ENCODE measurements at regions not wholly inside any gene's neighbourhood (a gene's known extent, or its start where the extent isn't known, plus 50 kb on each side); places are given as distances from the start of the nearest gene placed in this dataset.

DNA sequence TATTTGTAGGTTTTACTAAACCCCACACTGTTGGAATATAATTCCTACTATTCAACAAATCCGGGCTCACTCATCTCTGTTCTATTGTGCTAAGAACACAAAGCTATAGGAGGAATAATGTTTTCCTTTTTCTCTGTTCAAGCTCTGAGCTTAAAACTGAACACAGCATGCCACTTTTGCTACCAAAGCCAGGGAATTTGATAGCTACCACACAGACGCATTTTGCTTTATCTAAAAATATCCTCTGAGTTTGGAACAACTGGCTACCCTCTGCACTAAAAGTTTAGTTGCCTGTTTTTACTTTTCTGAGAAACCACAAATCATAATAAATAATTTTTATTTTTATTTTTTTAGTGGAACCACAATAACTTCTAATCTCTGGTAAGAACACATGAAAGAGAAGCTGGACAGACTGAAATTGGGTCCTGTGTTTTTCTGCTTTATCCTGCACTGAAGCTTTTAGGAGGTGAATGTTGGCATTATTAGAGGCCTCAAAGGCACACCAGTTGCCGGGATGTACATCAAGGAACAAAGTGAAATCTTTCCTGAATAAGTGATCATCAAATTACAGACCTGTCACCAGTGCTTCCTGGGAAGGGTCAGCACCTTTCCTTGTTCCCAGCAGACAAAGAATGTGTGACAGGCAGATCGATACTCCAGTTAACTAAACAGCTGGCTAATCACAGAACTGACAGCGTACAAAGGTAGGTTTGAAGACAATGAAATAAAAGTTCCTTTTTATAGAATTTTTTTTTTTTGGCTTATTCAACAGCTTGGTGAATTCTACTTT is 523.2 kb upstream of the TENM4 start:
- DNase-seq (ENCODE audit: low read depth) = no peak

DNA sequence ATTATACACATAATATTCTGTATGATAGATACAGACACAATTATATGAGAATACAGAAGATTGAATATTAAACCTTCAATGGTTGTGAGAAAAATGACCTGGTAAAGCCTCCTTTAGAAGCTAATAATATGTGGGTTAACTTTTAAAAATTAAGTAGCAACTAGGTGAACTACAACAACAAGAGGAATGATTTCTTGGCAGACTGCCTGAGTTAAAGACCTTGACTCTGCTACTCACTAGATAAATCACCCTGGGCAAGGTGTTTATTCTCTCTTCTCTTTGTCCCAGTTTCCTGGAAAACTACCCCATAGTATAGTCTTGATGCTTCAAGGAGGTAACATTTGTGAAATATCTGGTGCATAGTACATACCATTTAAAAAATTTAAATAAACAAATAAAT is 519.6 kb upstream of the TENM4 start:
- no peak for DNase-seq (ENCODE audit: low read depth)

DNA sequence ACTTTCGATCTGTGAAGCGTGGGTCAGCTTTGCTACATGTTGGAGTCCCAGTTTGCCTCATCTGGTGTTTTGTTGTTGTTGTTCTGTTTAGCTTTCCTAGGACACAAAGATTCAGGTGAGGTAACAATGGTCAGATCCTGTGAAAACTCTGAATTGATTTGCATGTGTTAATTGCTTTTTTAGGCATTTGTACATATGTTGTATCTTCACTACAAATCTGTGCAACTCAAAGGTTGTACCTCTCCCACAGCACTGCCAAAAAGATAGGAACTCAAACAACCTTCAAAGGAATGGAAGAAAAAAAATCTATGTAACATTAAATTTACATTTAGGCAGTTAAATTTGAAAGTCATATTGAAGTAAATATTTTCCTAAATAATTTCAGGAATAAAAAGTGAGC is 518.5 kb upstream of the TENM4 start:
- DNase-seq (ENCODE audit: low read depth) = no peak

DNA sequence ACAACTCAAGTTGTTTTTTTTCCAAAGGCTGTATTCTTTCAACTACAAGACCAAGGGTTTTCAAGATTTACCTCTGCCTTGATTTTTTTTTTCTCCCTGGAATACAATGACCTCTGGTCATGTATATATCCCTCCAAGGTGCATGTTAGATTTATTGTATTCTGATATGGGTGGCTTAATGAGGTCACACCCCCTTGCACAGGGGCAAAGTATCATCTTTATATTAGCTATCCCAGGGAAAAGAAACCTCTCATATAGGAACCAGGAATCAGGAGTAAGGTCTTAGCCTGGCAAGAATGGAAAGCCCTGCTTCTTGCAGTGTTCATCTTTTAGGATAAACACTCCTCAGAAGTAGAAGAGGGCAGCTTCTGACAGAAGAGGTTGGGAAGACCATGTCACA is 516.9 kb upstream of the TENM4 start:
- DNase-seq (ENCODE audit: low read depth) = no peak

DNA sequence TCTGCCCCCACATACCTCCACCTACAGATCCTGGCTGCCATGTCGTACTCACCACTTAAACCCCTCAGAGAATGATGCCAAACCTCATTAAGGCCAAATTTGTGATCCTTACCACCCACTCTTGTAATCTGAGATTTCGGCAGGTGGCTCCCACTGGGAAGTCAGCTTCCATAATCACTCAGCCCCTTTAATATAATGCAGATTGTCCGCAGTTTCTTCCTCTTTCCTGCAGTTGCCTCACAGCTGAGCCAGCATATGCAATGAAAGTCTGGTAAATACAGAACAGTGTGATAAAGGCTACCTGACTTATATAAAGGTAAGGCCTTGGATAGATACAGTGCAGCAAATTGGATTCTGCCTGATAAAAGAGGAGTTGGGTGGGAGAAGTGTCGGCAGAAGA is 515.2 kb upstream of the TENM4 start:
- no peak for DNase-seq (ENCODE audit: low read depth)

DNA sequence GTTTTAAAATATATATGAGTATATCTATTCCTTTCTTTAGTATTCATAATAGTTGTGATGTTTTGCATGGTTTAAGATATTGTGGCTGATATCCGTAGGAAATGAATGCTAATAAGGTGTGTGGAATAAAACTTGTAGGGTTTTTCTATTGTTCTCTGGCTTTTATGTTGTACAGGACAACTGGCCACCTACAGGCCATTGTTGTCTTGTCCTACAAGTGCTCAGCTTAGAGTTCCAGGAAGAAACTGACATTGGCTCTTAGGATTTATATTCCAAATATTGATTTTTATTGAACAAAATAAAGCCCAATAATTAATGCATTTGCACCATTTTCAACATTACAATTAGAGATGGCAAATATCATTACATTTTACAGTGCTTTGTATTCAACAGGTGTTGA is 512.8 kb upstream of the TENM4 start:
- DNase-seq (ENCODE audit: low read depth) = no peak

DNA sequence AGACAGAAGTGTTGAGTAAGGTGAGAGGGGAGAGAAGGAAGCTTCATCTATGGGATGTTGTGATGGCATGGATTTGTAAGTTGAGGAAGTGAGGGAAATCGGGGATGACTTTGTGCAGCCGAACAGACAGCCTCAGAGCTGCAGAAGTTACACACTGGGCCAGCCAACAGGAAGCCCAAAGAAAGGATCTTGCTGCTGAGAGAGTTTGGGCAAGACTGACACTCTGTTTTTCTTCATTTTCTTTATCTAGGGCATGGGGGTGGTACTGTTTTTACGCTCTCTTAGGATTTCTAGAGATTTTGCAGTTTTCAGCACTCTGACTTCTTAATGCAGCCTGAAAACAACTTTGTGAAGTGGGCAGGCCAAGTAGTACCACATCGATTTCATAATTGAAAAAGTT is 509.9 kb upstream of the TENM4 start:
- DNase-seq (ENCODE audit: low read depth) = no peak

DNA sequence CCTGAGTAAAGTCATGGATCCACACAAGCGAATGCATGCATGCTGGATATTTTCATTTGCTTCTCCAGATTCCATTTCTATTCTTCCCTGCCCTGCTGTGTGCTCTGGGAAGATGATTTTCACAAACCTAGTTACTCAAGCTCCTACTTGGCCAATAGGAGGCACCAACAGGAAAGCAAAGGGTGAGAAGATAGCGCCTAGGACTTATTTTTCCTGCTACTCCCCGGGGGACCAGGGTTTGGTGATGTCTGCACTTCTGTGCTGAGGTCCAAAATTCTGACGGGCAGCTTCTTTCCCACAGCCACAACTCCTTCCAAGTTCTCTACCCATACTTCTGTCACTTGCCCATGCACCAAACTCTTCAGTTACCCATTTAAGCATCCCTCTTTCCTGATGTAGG is 509.3 kb upstream of the TENM4 start:
- no peak for DNase-seq (ENCODE audit: low read depth)

DNA sequence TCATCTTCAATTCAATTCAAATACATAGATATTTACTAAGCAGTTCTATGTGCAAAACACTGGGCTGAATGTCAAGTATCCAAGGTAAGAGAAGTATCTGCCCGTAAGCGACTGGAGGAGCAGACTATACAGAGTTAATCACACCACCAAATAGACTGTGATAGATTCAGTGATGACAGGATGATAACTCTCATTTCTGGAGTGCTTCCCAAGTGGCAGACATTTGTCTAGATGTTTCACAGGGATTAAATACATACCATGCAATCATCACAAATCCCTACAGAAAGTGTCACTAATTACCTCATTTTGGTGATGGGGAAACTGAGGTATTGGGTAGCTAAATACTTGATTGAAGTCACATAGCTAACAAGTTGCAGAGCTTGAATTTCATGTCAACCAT is 508.7 kb upstream of the TENM4 start:
- no peak for DNase-seq (ENCODE audit: low read depth)

DNA sequence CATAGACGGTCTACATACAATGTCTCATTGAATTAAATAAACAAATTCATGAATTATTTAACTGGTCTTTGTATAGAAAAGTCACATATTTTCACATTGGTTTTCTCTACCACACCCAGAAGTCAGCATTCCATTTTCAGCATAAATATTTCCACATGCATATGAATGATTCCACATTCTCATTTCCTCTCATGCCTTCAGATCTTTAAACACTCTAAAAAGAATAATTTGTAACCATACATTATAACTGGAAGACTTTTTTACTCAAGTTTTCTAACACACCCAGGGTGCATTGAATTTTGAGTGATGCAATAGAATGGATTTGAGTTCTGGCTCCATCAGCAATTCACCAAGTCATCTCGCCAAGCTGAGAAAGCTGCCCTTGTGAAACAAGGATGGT is 501.8 kb upstream of the TENM4 start:
- no peak for DNase-seq (ENCODE audit: low read depth)

DNA sequence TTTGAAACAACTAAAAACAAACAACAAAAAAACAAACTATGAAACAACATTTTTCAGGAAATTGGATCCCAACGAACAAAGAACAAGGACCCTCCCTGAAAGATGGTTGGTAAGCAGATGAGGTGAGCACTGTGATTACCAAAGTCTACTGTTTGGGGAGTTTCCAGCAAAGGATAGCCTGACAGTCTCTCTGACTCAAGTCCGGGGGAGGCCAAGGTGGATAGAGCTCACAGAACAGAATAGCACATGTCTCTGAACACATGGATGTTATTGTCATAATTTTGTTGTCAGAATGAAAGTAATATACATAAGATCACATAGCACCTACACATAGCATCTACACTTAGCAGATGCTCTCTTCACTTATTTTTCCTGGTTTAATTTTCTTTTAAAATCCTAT is 501.3 kb upstream of the TENM4 start:
- no peak for DNase-seq (ENCODE audit: low read depth)

DNA sequence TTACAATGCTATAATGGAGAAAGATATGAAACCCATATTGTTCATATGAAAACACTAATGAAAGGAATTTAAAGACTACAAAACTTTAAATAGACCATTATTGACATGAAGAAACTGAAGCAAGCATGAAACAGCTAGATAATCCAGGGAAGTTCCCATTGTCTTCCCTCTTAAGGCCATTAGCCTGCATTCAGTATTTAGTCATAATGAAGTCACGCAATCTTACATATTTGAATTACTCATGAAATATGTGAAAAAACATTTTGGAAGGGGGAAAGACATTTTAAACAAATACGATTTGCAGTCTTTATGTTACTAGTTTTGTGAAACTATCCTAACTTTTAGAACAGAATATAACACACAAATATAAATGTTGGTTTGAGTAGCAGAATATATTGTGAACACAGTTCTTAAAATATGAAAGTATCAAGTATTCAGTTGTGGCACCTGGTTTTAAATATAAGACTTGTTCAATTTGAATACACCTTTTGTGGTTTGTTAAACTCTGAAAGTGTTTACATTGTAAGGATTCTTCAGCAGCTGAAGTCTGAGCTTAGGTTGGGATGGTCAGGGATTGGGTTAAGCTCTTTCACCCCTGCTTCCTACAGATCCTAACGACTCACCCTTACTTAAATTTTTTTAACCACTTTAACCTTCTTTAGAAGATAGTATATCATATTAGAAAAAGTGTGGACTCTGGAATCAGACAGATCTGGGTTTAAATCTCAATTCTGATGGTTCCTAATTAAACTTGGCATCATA is 500.3 kb upstream of the TENM4 start:
- DNase-seq (ENCODE audit: low read depth) = no peak

DNA sequence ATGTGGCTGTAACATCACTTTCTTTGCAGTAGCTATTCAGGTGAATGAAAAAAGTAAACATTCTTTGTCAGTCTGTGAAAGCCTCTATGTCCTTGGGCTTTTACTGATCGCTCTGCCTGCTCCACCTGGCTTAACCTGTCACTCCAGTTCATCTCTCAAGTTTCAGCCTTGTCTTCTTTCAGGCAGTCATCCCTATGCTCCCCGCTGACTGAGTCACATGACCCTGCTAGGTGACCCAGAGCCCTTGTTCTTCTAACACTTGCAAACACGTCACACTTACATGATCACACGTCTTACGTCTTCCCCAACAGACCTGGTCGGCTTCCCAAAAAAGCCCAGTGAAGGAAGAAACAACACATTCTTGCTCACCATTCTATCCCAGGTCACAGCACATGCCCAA is 499.3 kb upstream of the TENM4 start:
- no peak for DNase-seq (ENCODE audit: low read depth)

DNA sequence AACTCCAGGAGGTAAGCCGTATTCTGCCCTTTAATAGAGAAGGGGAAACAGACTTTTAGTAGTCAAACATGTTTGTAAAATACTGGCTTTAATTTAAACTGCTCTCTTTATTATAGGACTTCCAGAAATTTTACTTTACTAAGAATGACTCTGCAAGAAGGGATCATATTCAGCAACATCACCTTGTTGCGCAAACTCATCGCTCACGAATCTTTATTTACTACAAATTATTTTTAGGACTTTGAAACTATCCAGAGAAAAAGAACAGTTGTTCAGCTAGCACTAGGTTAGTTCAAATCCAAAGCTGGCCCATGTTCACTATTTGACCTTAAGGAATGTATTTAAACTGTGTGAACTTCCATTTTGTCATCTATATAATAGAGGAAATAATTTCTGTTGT is 498.3 kb upstream of the TENM4 start:
- DNase-seq (ENCODE audit: low read depth) = no peak

DNA sequence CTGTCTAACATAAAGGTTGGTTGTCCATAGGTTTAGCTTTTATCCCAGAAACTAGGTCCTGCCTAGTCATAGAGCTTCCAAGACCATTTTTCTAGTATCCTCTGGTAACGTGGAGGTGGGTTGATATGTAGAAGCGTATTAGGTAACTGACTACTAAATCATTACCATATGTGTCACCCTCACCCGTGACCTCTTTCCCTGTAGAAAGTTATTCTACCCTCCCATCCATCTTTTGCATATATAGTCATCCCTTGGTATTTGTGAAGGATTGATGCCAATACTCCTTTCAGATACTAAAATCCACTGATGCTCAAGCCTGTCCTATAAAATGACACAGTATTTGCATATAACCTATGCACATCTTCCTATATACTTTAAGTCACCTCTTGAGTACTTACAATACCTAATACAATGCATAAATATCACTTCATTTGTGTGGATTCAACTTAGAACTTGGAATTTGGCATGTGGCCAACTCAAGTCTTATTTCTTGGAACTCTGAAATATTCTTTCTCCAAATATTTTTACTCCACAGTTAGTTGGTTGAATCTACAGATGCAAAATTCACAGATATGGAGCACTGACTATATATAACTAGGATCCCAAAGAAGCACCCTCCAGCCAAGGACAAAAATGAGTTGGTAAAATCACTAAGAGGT is 497.0 kb upstream of the TENM4 start:
- no peak for DNase-seq (ENCODE audit: low read depth)

DNA sequence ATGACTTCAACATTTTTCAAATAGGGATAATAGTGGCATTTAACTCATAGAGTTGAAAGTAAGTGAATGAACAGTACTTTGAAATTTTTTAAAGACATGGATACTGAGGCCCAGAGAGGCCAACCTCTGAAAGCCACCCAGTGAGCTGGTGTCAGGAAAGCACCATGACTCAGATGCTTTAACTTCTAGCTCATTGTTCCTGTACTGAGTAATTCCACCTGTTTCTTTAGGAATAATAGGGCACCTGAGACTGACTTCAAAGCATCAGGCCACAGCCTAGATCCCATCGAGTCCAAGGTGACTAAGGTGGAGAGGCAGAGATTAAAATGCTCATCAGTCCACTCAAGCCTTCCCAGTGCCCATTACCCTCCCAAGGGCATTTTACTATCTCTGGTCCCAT is 491.8 kb upstream of the TENM4 start:
- no peak for DNase-seq (ENCODE audit: low read depth)

DNA sequence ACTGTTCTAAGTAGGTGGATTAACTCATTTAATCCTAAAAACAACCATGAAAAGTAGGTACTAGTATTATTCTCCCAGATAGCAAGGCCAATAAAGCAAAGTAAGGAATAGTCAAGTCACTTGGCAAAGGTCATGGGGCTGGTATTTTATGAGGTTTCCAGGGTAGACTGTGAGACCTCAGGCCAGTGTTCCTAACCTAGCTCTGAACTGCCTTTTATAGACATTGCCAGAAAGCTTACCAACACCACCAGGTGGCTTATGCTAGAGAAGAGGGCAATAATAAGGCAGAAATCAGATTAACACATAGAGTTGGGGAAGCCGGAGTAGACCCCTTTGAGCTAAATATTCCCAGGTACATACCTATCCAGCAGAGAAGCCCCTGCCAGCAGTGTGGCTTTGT is 490.9 kb upstream of the TENM4 start:
- no peak for DNase-seq (ENCODE audit: low read depth)

DNA sequence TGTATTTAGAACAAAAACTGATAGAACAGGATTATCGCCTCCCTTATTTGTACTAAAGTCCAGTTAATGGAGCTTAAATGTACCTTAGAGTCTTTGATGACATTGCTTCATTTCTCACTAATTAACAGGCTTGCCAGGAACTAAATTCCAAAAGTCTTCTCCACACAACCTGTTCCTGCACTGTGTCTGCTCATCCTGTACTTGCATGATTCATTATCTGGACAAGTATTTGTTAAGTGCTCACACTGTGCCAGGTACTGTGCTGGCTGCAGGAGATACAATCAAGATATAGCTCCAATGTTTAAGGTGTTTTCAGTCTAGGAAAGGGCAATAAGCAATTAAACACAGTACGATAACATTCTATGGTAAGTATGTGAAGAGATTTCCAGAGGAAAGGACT is 485.9 kb upstream of the TENM4 start:
- DNase-seq (ENCODE audit: low read depth) = no peak

DNA sequence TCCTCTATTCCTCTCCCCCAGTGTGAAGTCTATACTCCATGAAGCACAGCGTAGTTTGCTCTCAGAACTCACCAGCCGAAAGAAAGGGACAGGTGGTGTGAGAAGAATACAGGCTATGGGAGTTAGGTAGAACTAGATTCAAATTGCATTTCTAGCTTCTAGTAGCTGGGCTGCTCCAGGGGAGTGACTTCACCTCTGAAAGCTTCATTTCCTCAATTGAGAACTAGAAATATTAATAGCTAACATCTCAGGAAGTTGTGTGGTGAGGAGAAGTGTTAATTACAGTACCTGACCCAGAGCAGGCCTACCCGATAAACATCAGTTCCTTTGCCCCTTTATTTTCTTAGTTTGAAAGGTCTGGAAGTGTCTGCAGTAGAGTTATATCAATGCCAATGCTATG is 484.7 kb upstream of the TENM4 start:
- no peak for DNase-seq (ENCODE audit: low read depth)

DNA sequence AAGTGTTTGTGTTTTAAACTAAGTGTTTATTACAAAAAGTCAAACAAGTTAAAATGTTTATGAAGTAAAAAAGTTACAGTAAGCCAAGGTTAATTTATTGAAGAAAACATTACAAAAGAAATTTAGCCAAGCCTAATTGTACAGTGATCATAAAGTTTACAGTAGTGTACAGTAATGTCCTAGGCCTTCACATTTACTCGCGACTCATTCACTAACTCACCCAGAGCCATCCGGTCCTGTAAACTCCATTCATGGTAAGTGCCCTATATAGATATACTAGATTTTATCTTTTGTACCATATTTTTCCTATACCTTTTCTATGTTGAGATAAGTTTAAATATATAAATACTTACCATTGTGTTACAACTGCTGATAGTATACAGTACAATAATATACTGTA is 481.8 kb upstream of the TENM4 start:
- no peak for DNase-seq (ENCODE audit: low read depth)

DNA sequence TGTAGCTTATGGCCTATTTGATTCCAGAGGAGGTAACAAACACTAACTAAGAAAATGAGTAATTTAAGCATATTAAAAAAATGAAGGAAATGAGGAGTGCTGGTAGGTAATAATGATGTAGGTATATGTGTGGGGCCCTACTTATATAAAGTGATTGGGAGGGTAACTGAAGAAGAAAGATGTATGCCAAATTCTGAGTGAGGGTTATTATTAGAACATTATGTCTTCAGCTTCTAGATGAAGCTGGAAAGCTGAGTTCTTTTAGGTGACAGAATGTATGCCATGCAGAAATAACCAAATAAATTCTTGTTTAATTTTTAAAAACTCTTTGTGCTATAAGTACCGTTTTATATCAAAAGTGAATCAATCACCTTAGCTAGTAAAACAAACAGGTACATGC is 479.6 kb upstream of the TENM4 start:
- DNase-seq (ENCODE audit: low read depth) = no peak

DNA sequence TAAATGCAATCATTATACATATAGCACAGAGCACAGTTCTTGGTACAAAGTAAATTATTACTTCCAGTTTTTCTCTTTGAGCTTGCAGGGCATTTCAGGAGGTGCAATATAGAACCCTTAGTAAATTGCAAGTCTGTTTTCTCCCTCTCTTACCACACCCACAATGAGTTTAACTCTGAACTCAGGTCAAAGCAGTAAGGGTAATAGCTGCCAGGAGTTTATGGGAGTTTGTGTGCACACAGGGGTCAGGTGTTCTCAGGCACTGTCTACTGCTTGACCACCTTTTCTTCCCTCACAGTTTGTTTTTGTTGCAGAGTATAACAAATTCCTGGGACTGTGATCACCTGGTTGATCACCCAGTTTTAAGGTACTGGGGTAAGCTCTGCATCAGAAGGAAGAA is 478.5 kb upstream of the TENM4 start:
- no peak for DNase-seq (ENCODE audit: low read depth)

DNA sequence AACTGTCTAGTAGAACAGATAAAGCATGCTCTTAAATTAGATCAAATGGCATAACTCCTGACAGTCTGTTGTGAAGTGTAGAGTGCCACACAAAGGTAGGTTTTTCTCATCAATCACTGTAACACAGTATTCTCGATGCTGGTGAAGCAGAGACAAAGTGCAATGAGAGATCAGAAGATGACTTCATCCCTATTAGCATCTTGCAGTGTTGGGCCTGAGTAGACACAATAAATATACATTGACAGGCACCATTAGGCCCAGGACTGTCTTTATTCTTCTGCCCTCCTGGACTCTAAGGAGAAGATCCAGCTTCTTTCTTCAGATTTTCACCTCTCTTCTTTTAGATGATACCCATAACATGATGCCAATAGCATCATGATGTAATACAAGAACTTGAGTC is 478.0 kb upstream of the TENM4 start:
- no peak for DNase-seq (ENCODE audit: low read depth)
